ENCODE measurements at regions not wholly inside any gene's neighbourhood (a gene's known extent, or its start where the extent isn't known, plus 50 kb on each side); places are given as distances from the start of the nearest gene placed in this dataset.

DNA sequence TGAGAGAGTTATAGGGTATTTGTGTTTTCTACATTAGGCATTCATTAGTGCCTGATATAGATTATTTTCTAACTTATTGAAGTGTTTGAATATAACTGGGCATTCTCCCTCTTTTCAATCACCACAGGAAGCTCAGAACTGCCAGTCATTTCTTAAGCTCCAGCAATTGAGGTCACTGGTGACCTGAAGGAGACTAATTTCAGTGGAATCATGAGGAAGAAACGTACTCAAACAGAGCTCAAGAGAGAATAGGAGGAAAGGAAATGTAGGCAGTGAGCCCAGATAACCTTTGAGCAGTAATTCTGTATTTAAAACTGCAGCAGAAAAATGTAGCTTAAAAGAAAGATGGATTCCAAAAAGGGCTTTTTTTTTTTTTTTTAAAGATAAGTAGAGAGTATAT lies 1035.5 kb downstream of the SOCS6 start:
- TF ChIP-seq, protein P1, sequence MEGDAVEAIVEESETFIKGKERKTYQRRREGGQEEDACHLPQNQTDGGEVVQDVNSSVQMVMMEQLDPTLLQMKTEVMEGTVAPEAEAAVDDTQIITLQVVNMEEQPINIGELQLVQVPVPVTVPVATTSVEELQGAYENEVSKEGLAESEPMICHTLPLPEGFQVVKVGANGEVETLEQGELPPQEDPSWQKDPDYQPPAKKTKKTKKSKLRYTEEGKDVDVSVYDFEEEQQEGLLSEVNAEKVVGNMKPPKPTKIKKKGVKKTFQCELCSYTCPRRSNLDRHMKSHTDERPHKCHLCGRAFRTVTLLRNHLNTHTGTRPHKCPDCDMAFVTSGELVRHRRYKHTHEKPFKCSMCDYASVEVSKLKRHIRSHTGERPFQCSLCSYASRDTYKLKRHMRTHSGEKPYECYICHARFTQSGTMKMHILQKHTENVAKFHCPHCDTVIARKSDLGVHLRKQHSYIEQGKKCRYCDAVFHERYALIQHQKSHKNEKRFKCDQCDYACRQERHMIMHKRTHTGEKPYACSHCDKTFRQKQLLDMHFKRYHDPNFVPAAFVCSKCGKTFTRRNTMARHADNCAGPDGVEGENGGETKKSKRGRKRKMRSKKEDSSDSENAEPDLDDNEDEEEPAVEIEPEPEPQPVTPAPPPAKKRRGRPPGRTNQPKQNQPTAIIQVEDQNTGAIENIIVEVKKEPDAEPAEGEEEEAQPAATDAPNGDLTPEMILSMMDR (IDR thresholded peaks at IDR 0.05): no peak
- no peak for TF ChIP-seq POLR2A (IDR thresholded peaks at IDR 0.05)

All from right lobe of liver (tissue), 4 donors.